VCaP (cell line): ENCODE measurements at regions not wholly inside any gene's neighbourhood (a gene's known extent, or its start where the extent isn't known, plus 50 kb on each side); places are given as distances from the start of the nearest gene placed in this dataset.

Source experiments
- H3K27ac ChIP-seq: fragments of 450-650 bp; 2 replicates; pipeline ENCODE4 v1.5.1; 2017
- CTCF ChIP-seq: fragments of 450-650 bp; conservative IDR thresholded peaks from 2 replicates; pipeline ENCODE4 v1.5.1; 2017; ENCODE audit warnings: mild to moderate bottlenecking, moderate library complexity

GRCh38 chr12:118822512-118822911 is 158.8 kb upstream of the SRRM4 start:
- no peak for TF ChIP-seq CTCF
- no peak overlapping the region for H3K27ac ChIP-seq

- no peak overlapping the region for H3K27ac ChIP-seq
- TF ChIP-seq CTCF = no peak
These were observed 154.3 kb upstream of the SRRM4 start for GRCh38 chr12:118827047-118827446.

- no peak overlapping the region for H3K27ac ChIP-seq
- TF ChIP-seq CTCF = 0 out of 2 replicates have a peak, but pooled peaks have one; percentile 3
These were observed 153.7 kb upstream of the SRRM4 start for GRCh38 chr12:118827606-118828005.

GRCh38 chr12:118830296-118830695 is 151.0 kb upstream of the SRRM4 start:
- H3K27ac ChIP-seq = no peak overlapping the region
- TF ChIP-seq CTCF = no peak

- H3K27ac ChIP-seq = no peak overlapping the region
These were observed 145.4 kb upstream of the SRRM4 start for GRCh38 chr12:118835926-118836325.

GRCh38 chr12:118840399-118840798 is 140.9 kb upstream of the SRRM4 start:
- no peak overlapping the region for H3K27ac ChIP-seq
- TF ChIP-seq CTCF = peak; percentile 79

More at GRCh38 chr12:118835926-118836325, 145.4 kb upstream of the SRRM4 start:
- TF ChIP-seq CTCF = no peak

GRCh38 chr12:118840878-118841277 is 140.5 kb upstream of the SRRM4 start:
- no peak overlapping the region for H3K27ac ChIP-seq

More at GRCh38 chr12:118840878-118841277, 140.5 kb upstream of the SRRM4 start:
- no peak for TF ChIP-seq CTCF
